NOMO-1 treated with DMSO at 0.1 percent for 48 hours (cell line): ENCODE measurements at regions not wholly inside any gene's neighbourhood (a gene's known extent, or its start where the extent isn't known, plus 50 kb on each side); places are given as distances from the start of the nearest gene placed in this dataset.
"Not testable (repeated sequence)": the region's sequence is repeated elsewhere in the genome, so short reads cannot be mapped to it uniquely, and the experiment has no call there.

ENCODE experiments used
- DNase-seq: peaks from one replicate; lab custom pipeline; 2025; ENCODE audit not compliant: unreplicated experiment; lab: John Stamatoyannopoulos, UW

DNA sequence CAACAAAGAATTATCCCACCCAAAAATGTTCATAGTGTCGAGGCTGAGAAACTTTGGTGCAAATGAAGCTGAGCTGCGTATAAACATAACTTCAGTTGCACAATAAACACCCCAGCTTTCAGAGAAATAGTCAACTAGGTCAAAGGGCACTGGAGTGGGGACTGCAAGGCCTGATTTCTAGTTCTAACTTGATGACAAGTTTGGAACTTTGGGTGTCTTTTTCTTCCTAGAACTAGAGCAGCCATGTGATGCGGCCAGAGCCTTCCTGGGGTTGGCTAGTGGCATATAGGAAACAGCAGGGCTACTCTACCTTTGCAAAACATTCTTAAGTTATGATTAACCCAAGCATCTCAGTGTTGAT, 298.4 kb upstream of the AMIGO2 start:
- no peak for DNase-seq

DNA sequence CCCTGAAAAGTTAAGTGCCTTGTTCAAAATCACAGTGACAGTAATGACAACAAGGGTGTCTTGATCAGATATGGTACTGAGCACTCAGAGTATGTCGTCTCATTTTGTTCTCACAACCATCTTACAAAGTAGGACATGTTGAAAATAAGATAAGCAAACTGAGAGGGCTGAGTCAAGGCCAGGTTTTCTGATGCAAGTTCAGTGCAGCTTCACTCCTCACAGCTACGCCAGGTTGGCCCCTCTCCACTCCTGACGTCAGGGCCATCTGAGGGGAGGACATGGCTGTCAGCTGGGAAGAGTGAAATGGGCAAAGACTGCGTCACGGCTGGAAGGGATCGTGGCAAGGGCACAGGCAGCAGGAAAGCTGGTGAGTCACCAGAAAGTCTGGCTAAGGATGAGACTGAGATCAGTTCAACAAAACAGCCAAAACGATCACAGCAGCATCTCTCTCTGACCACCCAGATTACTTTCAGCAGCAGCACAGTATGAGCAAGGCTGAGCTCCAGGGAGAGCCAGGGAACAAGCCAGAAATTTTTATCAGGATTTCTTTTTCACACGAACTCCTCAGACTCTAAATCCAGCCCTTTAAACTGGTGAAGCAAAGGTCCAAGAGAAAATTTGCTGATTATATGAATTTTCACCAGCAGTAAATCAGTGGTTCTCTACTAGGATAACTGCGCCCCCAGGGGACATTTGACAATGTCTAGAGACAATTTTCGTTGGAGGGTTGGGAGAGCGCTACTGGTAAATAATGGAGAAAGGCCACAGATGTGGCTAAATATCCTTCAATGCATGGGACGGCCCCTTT, 297.9 kb upstream of the AMIGO2 start:
- DNase-seq: no peak

GRCh38 chr12:47376927-47377326, 297.2 kb upstream of the AMIGO2 start:
- DNase-seq: no peak

- no peak for DNase-seq
Measured at GRCh38 chr12:47373554-47374150, 293.9 kb upstream of the AMIGO2 start.

DNA sequence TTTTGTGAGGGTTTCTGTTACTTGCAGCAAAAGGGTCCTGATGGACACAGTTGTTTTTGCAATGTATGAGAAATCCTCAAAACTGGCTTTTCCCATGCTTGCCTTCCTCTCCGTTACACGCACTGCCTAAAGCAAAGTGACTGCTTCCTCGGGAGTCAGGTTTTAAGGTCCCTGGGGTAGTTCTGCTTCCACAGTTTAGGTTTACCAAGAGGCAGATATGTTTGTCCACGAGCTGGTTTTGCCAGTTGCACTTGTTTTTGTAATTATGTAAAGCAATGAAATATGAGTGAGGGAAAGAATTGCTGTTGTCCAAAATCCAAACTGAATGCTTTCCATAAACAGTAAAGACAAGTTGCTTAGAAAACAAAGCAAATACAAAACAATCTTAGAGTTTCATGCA, 290.7 kb upstream of the AMIGO2 start:
- DNase-seq: no peak

GRCh38 chr12:47369085-47369484, 289.3 kb upstream of the AMIGO2 start:
- no peak for DNase-seq

GRCh38 chr12:47367912-47368537, 288.3 kb upstream of the AMIGO2 start:
- no peak for DNase-seq

- no peak for DNase-seq
Measured at GRCh38 chr12:47366579-47366978, 286.8 kb upstream of the AMIGO2 start.

GRCh38 chr12:47366157-47366556, 286.4 kb upstream of the AMIGO2 start:
- DNase-seq: no peak

DNA sequence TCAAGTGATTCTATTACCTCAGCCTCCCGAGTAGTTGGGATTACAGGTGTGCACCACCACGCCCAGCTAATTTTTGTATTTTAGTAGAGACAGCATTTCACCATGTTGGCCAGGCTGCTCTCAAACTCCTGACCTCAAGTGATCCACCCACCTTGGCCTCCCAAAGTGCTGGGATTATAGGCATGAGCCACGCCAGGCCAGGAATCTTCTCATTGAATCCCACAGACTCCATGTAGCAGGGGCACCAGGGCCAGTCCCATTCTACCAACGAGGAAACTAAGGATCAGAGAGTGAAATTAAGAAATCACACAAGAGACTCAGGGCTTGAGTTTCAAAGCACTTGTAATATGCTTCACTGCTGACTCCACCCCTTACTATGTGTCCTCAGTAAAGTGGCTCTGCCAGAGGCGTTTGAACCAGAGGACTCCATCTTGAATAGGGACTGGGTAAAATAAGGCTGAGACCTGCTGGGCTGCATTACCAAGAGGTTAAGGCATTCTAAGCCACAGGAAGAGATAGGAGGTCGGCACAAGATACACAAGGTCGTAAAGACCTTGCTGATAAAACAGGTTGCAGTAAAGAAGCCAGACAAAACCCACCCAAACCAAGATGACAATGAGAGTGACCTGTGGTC, 285.8 kb upstream of the AMIGO2 start:
- not testable (repeated sequence) for DNase-seq

DNA sequence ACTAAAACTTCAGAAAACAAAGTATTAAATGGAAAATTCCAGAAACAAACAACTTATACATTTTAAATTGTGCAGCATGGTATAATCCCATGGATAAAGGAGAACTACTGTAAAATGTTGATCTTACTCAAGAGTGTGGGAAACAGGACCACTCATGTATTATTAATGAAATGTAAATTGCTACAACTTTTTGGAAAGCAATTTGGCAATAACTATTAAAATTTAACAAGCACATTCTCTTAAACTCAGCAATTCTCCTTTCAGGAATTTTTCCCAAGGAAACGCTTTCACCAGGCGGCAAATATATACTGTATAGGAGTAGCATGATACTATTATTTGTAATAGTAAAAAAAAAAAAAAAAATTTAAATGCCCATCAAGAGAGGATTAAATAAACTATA, 284.5 kb upstream of the AMIGO2 start:
- no peak for DNase-seq

- DNase-seq: no peak
Measured at GRCh38 chr12:47362126-47362705, 282.5 kb upstream of the AMIGO2 start.

GRCh38 chr12:47361389-47362021, 281.7 kb upstream of the AMIGO2 start:
- DNase-seq: peak; percentile 59

DNA sequence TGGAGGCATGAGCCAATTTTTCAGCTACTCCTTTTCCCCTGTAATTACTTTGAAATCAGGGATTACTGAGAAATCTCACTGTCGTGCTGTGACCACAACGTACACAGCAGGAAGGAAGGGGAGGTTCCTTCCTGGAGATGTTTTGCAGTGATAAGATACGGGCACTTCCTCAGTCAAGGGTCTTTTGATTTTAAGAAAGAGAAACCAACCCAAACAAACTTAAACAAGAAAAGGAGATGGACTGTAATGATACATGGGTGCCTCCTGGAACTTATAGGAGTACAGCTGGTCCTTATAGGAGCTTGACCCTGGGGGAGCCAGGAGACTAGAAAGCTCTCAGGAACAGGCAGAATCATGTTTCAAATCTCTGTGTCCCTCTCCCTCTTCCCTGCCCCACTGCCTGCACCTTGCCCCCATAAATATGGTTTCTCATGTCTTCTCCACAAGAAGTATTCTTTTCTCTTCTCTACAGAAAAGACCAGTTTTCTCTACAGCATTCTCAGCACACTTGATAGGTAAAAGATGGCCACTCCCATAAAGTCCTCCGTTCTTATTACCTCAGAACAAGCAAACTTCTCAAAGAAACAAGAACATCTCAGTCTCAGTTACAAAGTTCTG, 281.1 kb upstream of the AMIGO2 start:
- DNase-seq: peak; percentile 62

DNA sequence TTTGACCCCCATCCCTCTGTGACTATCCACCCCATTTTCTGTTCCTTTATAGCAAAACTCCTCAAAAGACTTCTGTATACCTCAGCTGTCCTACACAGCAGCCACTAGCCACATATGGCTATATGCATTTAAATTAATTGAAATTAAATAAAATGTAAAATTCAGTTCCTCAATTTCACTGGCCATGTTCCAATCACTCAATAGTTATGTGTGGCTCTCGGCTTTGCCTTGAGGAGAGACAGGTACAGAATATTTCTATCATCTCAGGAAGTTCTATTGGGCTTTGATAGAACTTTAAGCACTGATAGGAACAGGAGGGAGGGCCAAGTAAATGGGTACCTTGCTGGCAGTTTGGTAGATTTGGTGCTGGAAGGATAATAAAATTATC, 280.3 kb upstream of the AMIGO2 start:
- no peak for DNase-seq

DNA sequence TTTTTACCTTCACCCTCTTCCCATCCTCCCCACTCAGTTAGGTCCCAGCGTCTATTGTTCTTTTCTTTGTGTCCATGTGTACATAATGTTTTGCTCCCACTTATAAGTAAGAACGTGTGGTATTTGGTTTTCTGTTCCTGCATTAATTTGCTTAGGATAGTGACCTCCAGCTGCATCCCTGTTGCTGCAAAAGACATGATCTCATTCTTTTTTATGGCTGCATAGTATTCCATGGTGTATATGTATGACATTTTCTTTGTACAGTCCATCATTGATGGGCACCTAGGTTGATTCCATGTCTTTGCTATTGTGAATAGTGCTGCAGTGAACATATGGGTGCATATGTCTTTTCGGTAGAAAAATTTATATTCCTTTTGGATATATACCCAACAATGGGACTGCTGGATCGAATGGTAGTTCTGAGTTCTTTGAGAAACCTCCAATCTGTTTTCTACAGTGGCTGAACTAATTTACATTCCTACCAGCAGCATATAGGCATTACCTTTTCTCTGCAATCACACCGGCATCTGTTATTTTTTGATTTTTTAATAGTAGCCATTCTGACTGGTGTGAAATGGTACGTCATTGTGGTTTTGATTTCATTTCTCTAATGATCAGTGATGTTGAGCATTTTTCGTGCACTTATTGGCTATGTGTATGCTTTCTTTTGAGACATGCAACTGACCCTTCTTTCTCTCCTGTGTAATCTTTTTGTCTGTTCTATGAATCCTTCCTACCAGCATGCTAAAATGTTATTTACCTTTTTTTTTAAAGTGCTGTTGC, 279.7 kb upstream of the AMIGO2 start:
- no peak for DNase-seq

DNA sequence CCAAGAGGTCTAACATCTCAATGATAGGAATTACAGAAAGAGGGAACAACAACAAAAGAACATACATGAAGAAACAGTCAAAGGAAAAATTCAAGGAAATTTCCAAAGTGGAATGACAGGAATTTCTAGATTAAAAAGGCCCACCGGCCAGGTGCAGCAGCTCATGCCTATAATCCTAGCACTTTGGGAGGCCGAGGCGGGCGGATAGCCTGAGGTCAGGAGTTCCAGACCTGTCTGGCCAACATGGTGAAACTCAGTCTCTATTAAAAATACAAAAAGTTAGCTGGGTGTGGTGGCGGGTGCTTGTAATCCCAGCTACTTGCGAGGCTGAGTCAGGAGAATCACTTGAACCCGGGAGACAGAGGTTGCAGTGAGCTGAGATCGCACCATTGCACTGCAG, 277.2 kb upstream of the AMIGO2 start:
- DNase-seq: not testable (repeated sequence)

DNA sequence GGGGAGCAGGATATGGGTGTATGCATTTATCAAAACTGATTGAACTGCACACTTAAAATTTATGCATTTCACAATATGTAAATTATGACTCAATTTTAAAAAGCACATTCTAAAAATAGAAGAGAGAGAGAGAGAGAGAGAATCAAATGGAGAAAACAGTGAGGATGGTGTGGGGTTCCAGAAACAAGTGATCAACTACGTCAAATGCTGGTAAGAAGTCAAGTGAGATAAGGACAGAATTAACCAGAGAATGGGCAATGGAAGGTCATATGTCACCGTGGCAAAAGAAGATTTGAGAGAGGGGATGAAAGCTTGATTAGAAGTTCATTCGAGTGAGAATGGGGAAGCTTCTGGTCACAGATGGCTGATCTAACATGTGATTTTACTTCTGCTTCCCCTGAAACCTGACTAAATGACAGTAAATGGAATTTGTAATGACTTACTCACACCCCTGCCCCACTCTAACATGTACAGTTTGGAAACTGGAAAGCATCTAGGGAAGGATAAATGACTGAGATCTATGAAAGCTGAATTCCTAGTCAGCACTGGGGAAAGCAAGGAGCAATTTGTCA, 276.5 kb upstream of the AMIGO2 start:
- DNase-seq: peak; percentile 90

DNA sequence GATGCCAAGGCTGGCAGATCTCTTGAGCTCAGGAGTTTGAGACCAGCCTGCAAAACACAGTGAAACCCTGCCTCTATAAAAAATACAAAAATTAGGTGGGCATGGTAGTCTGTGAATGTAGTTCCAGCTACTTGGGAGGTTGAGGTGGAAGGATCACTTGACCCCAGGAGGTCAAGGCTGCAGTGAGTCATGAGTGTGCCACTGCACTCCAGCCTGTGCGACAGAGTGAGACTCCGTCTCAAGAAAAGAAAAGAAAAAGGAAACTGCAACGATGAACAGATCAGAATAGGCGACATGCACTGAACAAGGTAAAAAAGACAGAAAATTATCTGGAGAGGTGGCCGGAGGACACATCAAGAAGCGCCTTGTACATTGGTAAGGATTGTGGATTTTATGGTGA, 273.7 kb upstream of the AMIGO2 start:
- no peak for DNase-seq

DNA sequence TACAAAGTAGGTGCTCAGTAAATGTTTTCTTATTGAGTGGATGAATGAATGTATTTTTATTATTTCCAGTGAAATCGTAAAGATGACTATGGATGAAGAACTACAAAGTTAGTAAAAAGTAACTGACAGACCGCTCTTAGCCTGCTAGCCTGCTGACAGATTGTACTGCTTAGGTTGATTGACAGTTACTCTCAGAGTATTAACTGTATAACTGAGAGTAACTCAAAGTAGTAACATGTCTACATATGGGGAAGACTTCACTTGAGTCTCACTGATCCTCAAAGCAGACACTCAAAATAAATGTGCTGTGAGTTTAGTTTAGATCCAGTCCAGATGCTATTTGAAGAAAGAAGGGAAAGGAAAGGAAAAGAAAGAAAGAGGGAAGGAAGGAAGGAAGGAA, 272.3 kb upstream of the AMIGO2 start:
- no peak for DNase-seq
